ENCODE measurements at regions not wholly inside any gene's neighbourhood (a gene's known extent, or its start where the extent isn't known, plus 50 kb on each side); places are given as distances from the start of the nearest gene placed in this dataset.
"Not testable (repeated sequence)": the region's sequence is repeated elsewhere in the genome, so short reads cannot be mapped to it uniquely, and the experiment has no call there.

GRCh38 chr17:20840453-20840852, 202.4 kb downstream of the USP22 start:
- TF ChIP-seq, protein P1, sequence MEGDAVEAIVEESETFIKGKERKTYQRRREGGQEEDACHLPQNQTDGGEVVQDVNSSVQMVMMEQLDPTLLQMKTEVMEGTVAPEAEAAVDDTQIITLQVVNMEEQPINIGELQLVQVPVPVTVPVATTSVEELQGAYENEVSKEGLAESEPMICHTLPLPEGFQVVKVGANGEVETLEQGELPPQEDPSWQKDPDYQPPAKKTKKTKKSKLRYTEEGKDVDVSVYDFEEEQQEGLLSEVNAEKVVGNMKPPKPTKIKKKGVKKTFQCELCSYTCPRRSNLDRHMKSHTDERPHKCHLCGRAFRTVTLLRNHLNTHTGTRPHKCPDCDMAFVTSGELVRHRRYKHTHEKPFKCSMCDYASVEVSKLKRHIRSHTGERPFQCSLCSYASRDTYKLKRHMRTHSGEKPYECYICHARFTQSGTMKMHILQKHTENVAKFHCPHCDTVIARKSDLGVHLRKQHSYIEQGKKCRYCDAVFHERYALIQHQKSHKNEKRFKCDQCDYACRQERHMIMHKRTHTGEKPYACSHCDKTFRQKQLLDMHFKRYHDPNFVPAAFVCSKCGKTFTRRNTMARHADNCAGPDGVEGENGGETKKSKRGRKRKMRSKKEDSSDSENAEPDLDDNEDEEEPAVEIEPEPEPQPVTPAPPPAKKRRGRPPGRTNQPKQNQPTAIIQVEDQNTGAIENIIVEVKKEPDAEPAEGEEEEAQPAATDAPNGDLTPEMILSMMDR (IDR thresholded peaks at IDR 0.05; ENCODE audit: poor library complexity) = not testable (repeated sequence)
- not testable (repeated sequence) for TF ChIP-seq EZH2 (IDR thresholded peaks at IDR 0.05; ENCODE audit: borderline replicate concordance); EZH2phosphoT487 (IDR thresholded peaks at IDR 0.05; ENCODE audit: low read depth, severe bottlenecking, unreplicated experiment)

All from hepatocyte (in vitro differentiated cells).